Endodermal cell (in vitro differentiated cells): ENCODE measurements at regions not wholly inside any gene's neighbourhood (a gene's known extent, or its start where the extent isn't known, plus 50 kb on each side); places are given as distances from the start of the nearest gene placed in this dataset.

Source experiments
- DNase-seq: peaks from one replicate; pipeline ENCODE4 v3.0.0-alpha.2; 2017
- H3K27ac ChIP-seq: 2 replicates; pipeline ENCODE4 v1.5.1; 2013; ENCODE audit warnings: mild to moderate bottlenecking, low read depth, low read length, moderate library complexity
- H3K27me3 ChIP-seq: 2 replicates; pipeline ENCODE4 v1.6.1; 2013; ENCODE audit warnings: mild to moderate bottlenecking, low read length, moderate library complexity; ENCODE audit not compliant: insufficient read depth, control insufficient read depth, poor library complexity, severe bottlenecking
- H3K36me3 ChIP-seq: 2 replicates; pipeline ENCODE4 v1.7.0; 2013; ENCODE audit warnings: mild to moderate bottlenecking, low read length, moderate library complexity; ENCODE audit not compliant: control insufficient read depth, insufficient read depth
- H3K4me1 ChIP-seq: one replicate; pipeline ENCODE4 v1.7.0; 2013; ENCODE audit warnings: low read length; ENCODE audit not compliant: control insufficient read depth, insufficient read depth
- H3K4me3 ChIP-seq: 2 replicates; pipeline ENCODE4 v1.5.1; 2013; ENCODE audit warnings: mild to moderate bottlenecking, low read length, moderate library complexity
- H3K9ac ChIP-seq: 2 replicates; pipeline ENCODE4 v1.6.1; 2013; ENCODE audit warnings: mild to moderate bottlenecking, low read length, moderate library complexity; ENCODE audit not compliant: poor library complexity, severe bottlenecking; ENCODE audit errors: extremely low read depth
- H3K9me3 ChIP-seq: 2 replicates; pipeline ENCODE4 v1.6.1; 2013; ENCODE audit warnings: mild to moderate bottlenecking, low read length, moderate library complexity; ENCODE audit not compliant: control insufficient read depth
- H3K27ac Mint-ChIP-seq: 2 replicates; pipeline ENCODE4 v1.8.0; 2020; ENCODE audit warnings: mixed read lengths
- H3K27me3 Mint-ChIP-seq: 2 replicates; pipeline ENCODE4 v1.8.0; 2021; ENCODE audit warnings: mild to moderate bottlenecking, mixed read lengths; ENCODE audit not compliant: insufficient read depth
- H3K36me3 Mint-ChIP-seq: 2 replicates; pipeline ENCODE4 v1.8.0; 2020; ENCODE audit warnings: low read depth, mixed read lengths
- H3K4me1 Mint-ChIP-seq: 2 replicates; pipeline ENCODE4 v1.8.0; 2020; ENCODE audit warnings: mixed read lengths
- H3K4me3 Mint-ChIP-seq: 2 replicates; pipeline ENCODE4 v1.8.0; 2020; ENCODE audit warnings: mild to moderate bottlenecking, moderate library complexity, mixed read lengths
- H3K9me3 Mint-ChIP-seq: 2 replicates; pipeline ENCODE4 v1.8.0; 2020; ENCODE audit warnings: mild to moderate bottlenecking, mixed read lengths
- CTCF ChIP-seq: fragments of 200-600 bp; sonication (generic); conservative IDR thresholded peaks from 2 replicates; pipeline ENCODE4 v1.5.0; 2021; ENCODE audit warnings: antibody characterized with exemption, mild to moderate bottlenecking
- WGBS, 2 experiments: methylation state at CpG; one replicate each; pipeline versions ENCODE4 v1.1.5 to v1.1.7; 2013; ENCODE audit warnings: missing lambda C conversion rate in 2 of 2, mixed read lengths in 1 of 2; ENCODE audit not compliant: insufficient coverage in 1 of 2, insufficient read length in 1 of 2; 5-methylcytosine and 5-hydroxymethylcytosine counted together

GRCh38 chr4:126794363-126794762 lies 838.4 kb upstream of the INTU start:
- Histone ChIP-seq H3K9me3 (no peaks in the 10 kb centered on the region), H3K36me3 (no peaks in the 10 kb centered on the region), H3K27me3 (no peaks in the 10 kb centered on the region), H3K4me1 (no peaks in the 10 kb centered on the region), H3K27ac (no peak overlapping the region), H3K4me3 (no peak overlapping the region), H3K9ac (no peak overlapping the region)
- Mint-ChIP-seq H3K27me3 (no peaks in the 10 kb centered on the region), H3K4me3 (no peak overlapping the region), H3K36me3 (no peaks in the 10 kb centered on the region), H3K4me1 (no peaks in the 10 kb centered on the region), H3K9me3 (no peaks in the 10 kb centered on the region), H3K27ac (no peak overlapping the region)
- no peak for DNase-seq
- no peak for TF ChIP-seq CTCF
- 90 to 95% methylated on average over 2 of the region's 2 CpGs for WGBS, 2 experiments

GRCh38 chr4:126798214-126798613 lies 834.5 kb upstream of the INTU start:
- Mint-ChIP-seq H3K36me3 (no peaks in the 10 kb centered on the region), H3K4me1 (peaks cover 10% of the 10 kb centered on the region), H3K27ac (no peak overlapping the region), H3K4me3 (no peak overlapping the region), H3K27me3 (no peaks in the 10 kb centered on the region), H3K9me3 (no peaks in the 10 kb centered on the region)
- no peaks in the 10 kb centered on the region for H3K36me3 ChIP-seq
- no peak overlapping the region for H3K4me3 ChIP-seq
- H3K27ac ChIP-seq: no peak overlapping the region
- DNase-seq: no peak
- WGBS, 2 experiments: 92% methylated on average over 1 of the region's 1 CpG; no CpG with 5 or more reads in 1 of the 2 experiments
- H3K27me3 ChIP-seq: no peaks in the 10 kb centered on the region
- no peaks in the 10 kb centered on the region for H3K4me1 ChIP-seq
- H3K9me3 ChIP-seq: no peaks in the 10 kb centered on the region
- TF ChIP-seq CTCF: no peak
- H3K9ac ChIP-seq: no peak overlapping the region

- Mint-ChIP-seq H3K27ac (no peak overlapping the region), H3K9me3 (no peaks in the 10 kb centered on the region), H3K4me1 (peaks cover 10% of the 10 kb centered on the region), H3K36me3 (no peaks in the 10 kb centered on the region), H3K4me3 (no peak overlapping the region), H3K27me3 (no peaks in the 10 kb centered on the region)
- Histone ChIP-seq H3K27ac (no peak overlapping the region), H3K4me3 (no peak overlapping the region), H3K4me1 (no peaks in the 10 kb centered on the region), H3K9ac (no peak overlapping the region), H3K36me3 (no peaks in the 10 kb centered on the region), H3K9me3 (no peaks in the 10 kb centered on the region), H3K27me3 (no peaks in the 10 kb centered on the region)
- DNase-seq: no peak
- 84 to 100% methylated on average over 2 of the region's 2 CpGs for WGBS, 2 experiments
- no peak for TF ChIP-seq CTCF
Observed at GRCh38 chr4:126799416-126799815, 833.3 kb upstream of the INTU start.
